PC-9 (cell line): ENCODE measurements at regions not wholly inside any gene's neighbourhood (a gene's known extent, or its start where the extent isn't known, plus 50 kb on each side); places are given as distances from the start of the nearest gene placed in this dataset.
"Not testable (repeated sequence)": the region's sequence is repeated elsewhere in the genome, so short reads cannot be mapped to it uniquely, and the experiment has no call there.

Experiments
- BruUV-seq: library from RNA; stranded (reverse); fragments of 400-500 nt; replicated peaks from 2 replicates; lab custom pipeline; 2021; lab: Mats Ljungman, UMichigan
- CTCF ChIA-PET: fragments of 300-600 bp; sonication (Branson Sonifier 250); formaldehyde crosslinking; loops from one replicate; lab custom pipeline; 2022; ENCODE audit warnings: antibody characterized with exemption; lab: Charles Lee
- POLR2A ChIA-PET: fragments of 300-600 bp; sonication (Branson Sonifier 250); formaldehyde crosslinking; loops from one replicate; lab custom pipeline; 2022; ENCODE audit warnings: antibody characterized with exemption; ENCODE audit not compliant: unreplicated experiment; lab: Charles Lee
- DNase-seq, 2 experiments: peaks; one replicate each; pipeline versions ENCODE4 v3.0.0 to v3.0.0-alpha.2; 2015 to 2022; ENCODE audit warnings: mixed read lengths in 1 of 2
- H2AFZ ChIP-seq: fragments of 200-600 bp; sonication (generic); 2 replicates; pipeline ENCODE4 v1.8.1; 2017; ENCODE audit warnings: antibody characterized with exemption
- H3F3A ChIP-seq: fragments of 200-600 bp; sonication (generic); 2 replicates; pipeline ENCODE4 v1.8.1; 2017; ENCODE audit warnings: antibody characterized with exemption, mild to moderate bottlenecking, low read depth; ENCODE audit not compliant: insufficient read depth
- H3K27ac ChIP-seq: fragments of 200-600 bp; sonication (generic); 2 replicates; pipeline ENCODE4 v1.6.1; 2016; ENCODE audit warnings: mixed run types
- H3K27me3 ChIP-seq: fragments of 200-600 bp; sonication (generic); 2 replicates; pipeline ENCODE4 v1.6.1; 2016; ENCODE audit warnings: low read depth, mixed run types; ENCODE audit not compliant: insufficient read depth
- H3K36me3 ChIP-seq: fragments of 200-600 bp; sonication (generic); 2 replicates; pipeline ENCODE4 v1.6.1; 2016; ENCODE audit warnings: low read depth, mixed run types
- H3K4me1 ChIP-seq: fragments of 200-600 bp; sonication (generic); replicated peaks from 2 replicates; pipeline ENCODE4 v1.6.1; 2016; ENCODE audit warnings: mixed run types; ENCODE audit not compliant: insufficient read depth
- H3K4me2 ChIP-seq: fragments of 200-600 bp; sonication (generic); 2 replicates; pipeline ENCODE4 v1.6.1; 2017; ENCODE audit warnings: mixed run types
- H3K4me3 ChIP-seq: fragments of 200-600 bp; sonication (generic); 2 replicates; pipeline ENCODE4 v1.6.1; 2016; ENCODE audit warnings: mixed run types
- H3K79me2 ChIP-seq: fragments of 200-600 bp; sonication (generic); 2 replicates; pipeline ENCODE4 v1.6.1; 2017; ENCODE audit warnings: low read depth, mixed run types
- H3K9me2 ChIP-seq: fragments of 200-600 bp; sonication (generic); 2 replicates; pipeline ENCODE4 v1.8.1; 2017; ENCODE audit warnings: mild to moderate bottlenecking; ENCODE audit not compliant: insufficient read depth
- H3K9me3 ChIP-seq: fragments of 200-600 bp; sonication (generic); 2 replicates; pipeline ENCODE4 v1.8.1; 2016; ENCODE audit warnings: low read depth; ENCODE audit not compliant: insufficient read depth
- H4K20me1 ChIP-seq: fragments of 200-600 bp; sonication (generic); 2 replicates; pipeline ENCODE4 v1.8.1; 2017; ENCODE audit not compliant: insufficient read depth
- EZH2 ChIP-seq: fragments of 200-600 bp; sonication (generic); IDR thresholded peaks from 2 replicates; pipeline ENCODE4 v1.8.0; 2017; ENCODE audit warnings: antibody characterized with exemption, low read depth
- intact Hi-C: fragments of 100-400 bp; cut with micrococcal nuclease; formaldehyde crosslinking; loops from one replicate; pipeline ENCODE4 v1.10.0; 2022; ENCODE audit not compliant: unreplicated experiment
- TF ChIP-seq, protein P1 (sequence below): fragments of 200-600 bp; sonication (generic); conservative IDR thresholded peaks from 2 replicates; pipeline ENCODE4 v1.6.1; 2017; ENCODE audit warnings: mixed run types, antibody characterized with exemption, mild to moderate bottlenecking, moderate library complexity

GRCh38 chr5:25508011-25508410 lies 863.2 kb upstream of the CDH10 start:
- DNase-seq, H3K36me3 ChIP-seq, BruUV-seq, intact Hi-C loops, H4K20me1 ChIP-seq, H3K4me2 ChIP-seq, POLR2A ChIA-PET, H2AFZ ChIP-seq, H3K4me3 ChIP-seq, H3K9me2 ChIP-seq, H3K27ac ChIP-seq, H3K4me1 ChIP-seq, CTCF ChIA-PET, H3F3A ChIP-seq, H3K9me3 ChIP-seq, H3K79me2 ChIP-seq, H3K27me3 ChIP-seq: not testable (repeated sequence)

DNA sequence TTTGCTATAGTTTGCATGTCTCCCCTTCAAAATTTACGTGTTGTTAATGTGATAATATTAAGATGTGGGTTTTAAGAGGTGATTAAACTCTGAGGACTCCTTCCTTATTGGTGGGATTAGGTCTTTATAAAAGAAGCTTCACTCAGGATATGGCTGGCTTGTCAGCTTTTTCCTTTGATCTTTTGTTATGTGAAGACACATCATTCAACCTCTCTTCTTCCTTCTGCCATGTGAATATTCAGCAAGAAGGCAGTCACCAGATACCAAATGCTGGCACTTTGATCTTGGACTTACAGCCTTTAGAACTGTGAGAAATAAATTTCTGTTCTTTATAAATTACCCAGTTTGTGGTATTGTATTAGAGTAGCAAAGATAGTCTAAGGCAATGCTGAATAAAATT lies 855.9 kb upstream of the CDH10 start:
- no peaks in the 10 kb centered on the region for H3F3A ChIP-seq
- H3K36me3 ChIP-seq: no peaks in the 10 kb centered on the region
- no peaks in the 10 kb centered on the region for H3K27me3 ChIP-seq
- H3K27ac ChIP-seq: no peak overlapping the region
- DNase-seq: no peak
- no peaks in the 10 kb centered on the region for H3K9me3 ChIP-seq
- ChIA-PET POLR2A (interaction anchor here (0.7 kb wide), 1 partner anchor 460 kb away, joined by 4 read pairs; no protein-coding TSS in a partner anchor), CTCF (no interaction called here)
- intact Hi-C loops: no loop called here
- H4K20me1 ChIP-seq: no peaks in the 10 kb centered on the region
- no peaks in the 10 kb centered on the region for H3K79me2 ChIP-seq
- H2AFZ ChIP-seq: no peak overlapping the region
- TF ChIP-seq, protein P1, sequence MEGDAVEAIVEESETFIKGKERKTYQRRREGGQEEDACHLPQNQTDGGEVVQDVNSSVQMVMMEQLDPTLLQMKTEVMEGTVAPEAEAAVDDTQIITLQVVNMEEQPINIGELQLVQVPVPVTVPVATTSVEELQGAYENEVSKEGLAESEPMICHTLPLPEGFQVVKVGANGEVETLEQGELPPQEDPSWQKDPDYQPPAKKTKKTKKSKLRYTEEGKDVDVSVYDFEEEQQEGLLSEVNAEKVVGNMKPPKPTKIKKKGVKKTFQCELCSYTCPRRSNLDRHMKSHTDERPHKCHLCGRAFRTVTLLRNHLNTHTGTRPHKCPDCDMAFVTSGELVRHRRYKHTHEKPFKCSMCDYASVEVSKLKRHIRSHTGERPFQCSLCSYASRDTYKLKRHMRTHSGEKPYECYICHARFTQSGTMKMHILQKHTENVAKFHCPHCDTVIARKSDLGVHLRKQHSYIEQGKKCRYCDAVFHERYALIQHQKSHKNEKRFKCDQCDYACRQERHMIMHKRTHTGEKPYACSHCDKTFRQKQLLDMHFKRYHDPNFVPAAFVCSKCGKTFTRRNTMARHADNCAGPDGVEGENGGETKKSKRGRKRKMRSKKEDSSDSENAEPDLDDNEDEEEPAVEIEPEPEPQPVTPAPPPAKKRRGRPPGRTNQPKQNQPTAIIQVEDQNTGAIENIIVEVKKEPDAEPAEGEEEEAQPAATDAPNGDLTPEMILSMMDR: no peak
- TF ChIP-seq EZH2: no peak
- no peak overlapping the region for H3K4me3 ChIP-seq
- no peaks in the 10 kb centered on the region for H3K9me2 ChIP-seq
- H3K4me1 ChIP-seq: no peaks in the 10 kb centered on the region
- no TSS peak for BruUV-seq
- no peak overlapping the region for H3K4me2 ChIP-seq

DNA sequence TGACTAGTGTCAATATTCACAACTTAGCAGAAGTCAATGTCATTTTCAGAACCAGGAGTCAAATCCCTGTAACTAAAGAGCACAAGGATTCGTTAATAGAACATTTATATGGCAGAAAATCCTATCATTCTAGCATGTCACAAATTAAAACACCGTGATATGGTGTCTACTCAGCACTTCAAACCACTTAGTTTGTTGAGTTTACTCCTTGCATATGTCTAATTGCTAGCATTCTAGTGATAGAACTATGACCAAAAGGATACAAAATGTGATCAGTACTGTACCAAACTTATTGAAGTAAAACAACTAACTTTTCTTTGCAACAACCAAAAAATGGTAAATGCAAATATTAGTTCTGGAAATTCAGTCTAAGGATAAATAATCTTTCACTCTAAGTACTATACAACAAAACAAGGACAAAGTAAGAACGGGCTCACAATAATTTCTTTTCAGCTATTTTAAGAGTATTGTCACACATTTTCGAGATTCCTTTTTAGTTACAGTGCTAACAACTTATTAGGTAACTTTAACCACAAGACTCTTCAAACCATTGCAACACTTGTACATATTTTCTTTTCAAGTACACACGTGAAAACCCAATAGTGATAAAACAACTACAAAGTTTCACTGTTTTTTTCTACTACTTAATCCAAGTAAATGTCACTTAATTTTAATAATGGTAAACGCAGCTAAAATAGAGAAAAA lies 845.2 kb upstream of the CDH10 start:
- Histone ChIP-seq H3K9me3 (no peaks in the 10 kb centered on the region; the same call in none of the 2 replicates), H3K9me2 (peaks cover 7% of the 10 kb centered on the region; the same call in 1 of the 2 replicates), H3K4me2 (0 out of 2 replicates have a peak overlapping the region, but pooled peaks have one; percentile 0), H3K4me3 (no peak overlapping the region), H2AFZ (no peak overlapping the region), H3K27ac (no peak overlapping the region), H3F3A (no peaks in the 10 kb centered on the region), H3K4me1 (peaks cover 5% of the 10 kb centered on the region), H3K27me3 (no peaks in the 10 kb centered on the region), H3K79me2 (no peaks in the 10 kb centered on the region), H4K20me1 (no peaks in the 10 kb centered on the region), H3K36me3 (no peaks in the 10 kb centered on the region; the same call in 1 of the 2 replicates)
- intact Hi-C loops: no loop called here
- CTCF ChIA-PET: interaction anchor here (0.7 kb wide), 1 partner anchor 1669 kb away, joined by 3 read pairs; no protein-coding TSS in a partner anchor
- DNase-seq: peak in 1 of 2 experiments; percentile 77
- TF ChIP-seq, protein P1: no peak
- TF ChIP-seq EZH2: no peak
- no TSS peak for BruUV-seq
- POLR2A ChIA-PET: interaction anchor here (0.6 kb wide), 1 partner anchor 737 kb away, joined by 3 read pairs; no protein-coding TSS in a partner anchor
